ENCODE measurements at regions not wholly inside any gene's neighbourhood (a gene's known extent, or its start where the extent isn't known, plus 50 kb on each side); places are given as distances from the start of the nearest gene placed in this dataset.

GRCh38 chr20:41894255-41894963 is 276.2 kb upstream of the CHD6 start:
- intact Hi-C loops (cut with DNase I; ENCODE audit: low total_unique reads): no loop called here
- Histone ChIP-seq H3K36me3 (no peaks in the 10 kb centered on the region), H3K27ac (no peak overlapping the region), H3K9me3 (no peaks in the 10 kb centered on the region), H3K4me1 (no peaks in the 10 kb centered on the region), H3K4me3 (no peak overlapping the region), H3K27me3 (no peaks in the 10 kb centered on the region)
- no peak for DNase-seq
- TF ChIP-seq POLR2A (IDR thresholded peaks at IDR 0.05) (no peak), CTCF (IDR thresholded peaks at IDR 0.05) (no peak)

- Histone ChIP-seq H3K27ac (no peak overlapping the region), H3K9me3 (no peaks in the 10 kb centered on the region), H3K4me1 (no peaks in the 10 kb centered on the region), H3K4me3 (no peak overlapping the region), H3K36me3 (no peaks in the 10 kb centered on the region), H3K27me3 (no peaks in the 10 kb centered on the region)
- TF ChIP-seq CTCF (IDR thresholded peaks at IDR 0.05) (no peak), POLR2A (IDR thresholded peaks at IDR 0.05) (no peak)
- intact Hi-C loops (cut with DNase I; ENCODE audit: low total_unique reads): no loop called here
- no peak for DNase-seq
Measured at GRCh38 chr20:41892031-41892430, 273.9 kb upstream of the CHD6 start.

GRCh38 chr20:41889844-41890224 is 271.7 kb upstream of the CHD6 start:
- no peak for TF ChIP-seq POLR2A (IDR thresholded peaks at IDR 0.05)
- TF ChIP-seq CTCF (IDR thresholded peaks at IDR 0.05): no peak
- no peaks in the 10 kb centered on the region for H3K36me3 ChIP-seq
- H3K4me3 ChIP-seq: no peak overlapping the region
- intact Hi-C loops (cut with DNase I; ENCODE audit: low total_unique reads): no loop called here
- H3K27me3 ChIP-seq: no peaks in the 10 kb centered on the region
- no peaks in the 10 kb centered on the region for H3K9me3 ChIP-seq
- no peak for DNase-seq
- no peaks in the 10 kb centered on the region for H3K4me1 ChIP-seq
- no peak overlapping the region for H3K27ac ChIP-seq

- Histone ChIP-seq H3K4me3 (no peak overlapping the region), H3K4me1 (no peaks in the 10 kb centered on the region), H3K27ac (no peak overlapping the region), H3K27me3 (no peaks in the 10 kb centered on the region), H3K36me3 (no peaks in the 10 kb centered on the region), H3K9me3 (no peaks in the 10 kb centered on the region)
- no peak for DNase-seq
- TF ChIP-seq POLR2A (IDR thresholded peaks at IDR 0.05) (no peak), CTCF (IDR thresholded peaks at IDR 0.05) (peak in 2 of 4 experiments; percentile 10 to 16)
- intact Hi-C loops (cut with DNase I; ENCODE audit: low total_unique reads): no loop called here
Measured at GRCh38 chr20:41889126-41889843, 271.1 kb upstream of the CHD6 start.

- Histone ChIP-seq H3K36me3 (no peaks in the 10 kb centered on the region), H3K4me3 (no peak overlapping the region), H3K27ac (no peak overlapping the region), H3K9me3 (no peaks in the 10 kb centered on the region), H3K27me3 (no peaks in the 10 kb centered on the region), H3K4me1 (no peaks in the 10 kb centered on the region)
- no peak for TF ChIP-seq CTCF (IDR thresholded peaks at IDR 0.05)
- no peak for TF ChIP-seq POLR2A (IDR thresholded peaks at IDR 0.05)
- no peak for DNase-seq
- intact Hi-C loops (cut with DNase I; ENCODE audit: low total_unique reads): no loop called here
Measured at GRCh38 chr20:41888434-41888833, 270.3 kb upstream of the CHD6 start.

Data from uterus (tissue), 3 donors.